Transverse colon (tissue), 4 donors: ENCODE measurements at regions not wholly inside any gene's neighbourhood (a gene's known extent, or its start where the extent isn't known, plus 50 kb on each side); places are given as distances from the start of the nearest gene placed in this dataset.

Experiments
- DNase-seq: peaks from one replicate; pipeline ENCODE4 v3.0.0-alpha.2; 2019
- H3K27ac ChIP-seq, 4 donors: fragments of 200-600 bp; sonication (generic); 2 replicates each; pipeline ENCODE4 v1.5.1; 2016 to 2018; ENCODE audit warnings: inconsistent platforms in 4 of 4
- H3K27me3 ChIP-seq: fragments of 200-600 bp; sonication (generic); 2 replicates; pipeline ENCODE4 v1.5.1; 2017; ENCODE audit warnings: inconsistent platforms
- H3K36me3 ChIP-seq, 4 donors: fragments of 200-600 bp; sonication (generic); 2 replicates each; pipeline ENCODE4 v1.5.1; 2017 to 2019; ENCODE audit warnings: inconsistent platforms in 4 of 4
- H3K4me1 ChIP-seq, 4 donors: fragments of 200-600 bp; sonication (generic); 2 replicates each; pipeline ENCODE4 v1.5.1; 2017 to 2020; ENCODE audit warnings: inconsistent platforms in 4 of 4
- H3K4me3 ChIP-seq, 4 donors: fragments of 200-600 bp; sonication (generic); 1 replicate in 1 of 4; 2 replicates in 3 of 4; pipeline versions ENCODE4 v1.5.1 to v1.6.1; 2017 to 2019; ENCODE audit warnings: inconsistent platforms in 4 of 4
- H3K9me3 ChIP-seq, 2 donors: fragments of 200-600 bp; sonication (generic); 2 replicates each; pipeline ENCODE4 v1.5.1; 2017 to 2019; ENCODE audit warnings: inconsistent platforms in 2 of 2
- EP300 ChIP-seq: sonication (generic); formaldehyde crosslinking; IDR thresholded peaks from one replicate; pipeline ENCODE4 v1.6.1; 2017; ENCODE audit warnings: antibody characterized with exemption, low read depth
- POLR2A ChIP-seq: fragments of 450-650 bp; IDR thresholded peaks from one replicate; pipeline ENCODE4 v1.6.1; 2016; ENCODE audit warnings: antibody characterized with exemption, mild to moderate bottlenecking, moderate library complexity
- POLR2AphosphoS5 ChIP-seq, 3 donors: sonication (generic); formaldehyde crosslinking; IDR thresholded peaks; one replicate each; pipeline ENCODE4 v1.6.1; 2016; ENCODE audit warnings: antibody characterized with exemption in 3 of 3
- WGBS, 2 donors: methylation state at CpG; one replicate each; pipeline ENCODE4 v1.1.5; 2018; ENCODE audit warnings: low coverage in 1 of 2; 5-methylcytosine and 5-hydroxymethylcytosine counted together
- in situ Hi-C, 4 donors: fragments of 200-750 bp; cut with MboI; loops; one replicate each; pipeline versions ENCODE4 v1.15.0 to v1.15.1; 2017; ENCODE audit warnings: low sequenced_read_pairs in 3 of 4, low pct_ligation_motif_present in 1 of 4, low pct_unique_long_range_greater_than_20kb in 1 of 4
- intact Hi-C: fragments of 100-400 bp; cut with DNase I; formaldehyde crosslinking; loops from one replicate; pipeline ENCODE4 v1.15.1; 2023; ENCODE audit warnings: low total_unique reads
- TF ChIP-seq, protein P1 (sequence below), 5 experiments: fragments of 200-600 bp in 3 of 5; fragments of 450-650 bp in 2 of 5; sonication (generic) in 3 of 5; IDR thresholded peaks; 1 replicate in 2 of 5; 2 replicates in 3 of 5; pipeline ENCODE4 v1.5.1; 2016 to 2017; ENCODE audit warnings: antibody characterized with exemption in 5 of 5, inconsistent platforms in 3 of 5, mild to moderate bottlenecking in 2 of 5, moderate library complexity in 1 of 5

DNA sequence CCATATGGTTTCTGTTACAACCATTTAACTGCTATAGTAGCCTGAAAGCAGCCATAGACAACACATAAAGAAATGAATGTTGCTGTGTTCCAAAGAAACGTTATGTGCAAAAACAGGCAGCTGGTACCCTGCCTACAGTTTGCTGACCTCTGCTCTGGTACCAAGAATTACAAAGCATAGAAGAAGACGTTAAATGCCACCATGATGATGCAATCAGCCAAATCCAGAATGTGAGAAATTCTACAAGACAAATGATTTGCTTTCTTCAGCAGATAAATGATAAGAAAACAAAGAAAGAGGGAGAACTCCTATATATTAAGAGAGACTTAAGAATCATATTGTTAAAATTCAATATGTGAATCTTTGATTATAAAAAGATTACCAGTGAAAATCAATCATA lies 97.8 kb upstream of the PDE4B start:
- Histone ChIP-seq H3K27me3 (no peaks in the 10 kb centered on the region), H3K36me3 (no peaks in the 10 kb centered on the region), H3K4me1 (peaks cover 0 to 9% (median 4%) of the 10 kb centered on the region in 4 donors), H3K9me3 (no peaks in the 10 kb centered on the region), H3K27ac (no peak overlapping the region), H3K4me3 (no peak overlapping the region)
- intact Hi-C loops = no loop called here
- WGBS, 2 donors = 69 to 76% methylated on average over 2 of the region's 2 CpGs
- TF ChIP-seq, protein P1, sequence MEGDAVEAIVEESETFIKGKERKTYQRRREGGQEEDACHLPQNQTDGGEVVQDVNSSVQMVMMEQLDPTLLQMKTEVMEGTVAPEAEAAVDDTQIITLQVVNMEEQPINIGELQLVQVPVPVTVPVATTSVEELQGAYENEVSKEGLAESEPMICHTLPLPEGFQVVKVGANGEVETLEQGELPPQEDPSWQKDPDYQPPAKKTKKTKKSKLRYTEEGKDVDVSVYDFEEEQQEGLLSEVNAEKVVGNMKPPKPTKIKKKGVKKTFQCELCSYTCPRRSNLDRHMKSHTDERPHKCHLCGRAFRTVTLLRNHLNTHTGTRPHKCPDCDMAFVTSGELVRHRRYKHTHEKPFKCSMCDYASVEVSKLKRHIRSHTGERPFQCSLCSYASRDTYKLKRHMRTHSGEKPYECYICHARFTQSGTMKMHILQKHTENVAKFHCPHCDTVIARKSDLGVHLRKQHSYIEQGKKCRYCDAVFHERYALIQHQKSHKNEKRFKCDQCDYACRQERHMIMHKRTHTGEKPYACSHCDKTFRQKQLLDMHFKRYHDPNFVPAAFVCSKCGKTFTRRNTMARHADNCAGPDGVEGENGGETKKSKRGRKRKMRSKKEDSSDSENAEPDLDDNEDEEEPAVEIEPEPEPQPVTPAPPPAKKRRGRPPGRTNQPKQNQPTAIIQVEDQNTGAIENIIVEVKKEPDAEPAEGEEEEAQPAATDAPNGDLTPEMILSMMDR (IDR thresholded peaks at IDR 0.05) = no peak
- TF ChIP-seq POLR2AphosphoS5 (IDR thresholded peaks at IDR 0.05) = no peak
- no peak for TF ChIP-seq POLR2A
- TF ChIP-seq EP300 = no peak
- in situ Hi-C loops = loop anchor here (25.0 kb wide), 5 partner anchors 258 to 833 kb away; no protein-coding TSS in a partner anchor
- no peak for DNase-seq

DNA sequence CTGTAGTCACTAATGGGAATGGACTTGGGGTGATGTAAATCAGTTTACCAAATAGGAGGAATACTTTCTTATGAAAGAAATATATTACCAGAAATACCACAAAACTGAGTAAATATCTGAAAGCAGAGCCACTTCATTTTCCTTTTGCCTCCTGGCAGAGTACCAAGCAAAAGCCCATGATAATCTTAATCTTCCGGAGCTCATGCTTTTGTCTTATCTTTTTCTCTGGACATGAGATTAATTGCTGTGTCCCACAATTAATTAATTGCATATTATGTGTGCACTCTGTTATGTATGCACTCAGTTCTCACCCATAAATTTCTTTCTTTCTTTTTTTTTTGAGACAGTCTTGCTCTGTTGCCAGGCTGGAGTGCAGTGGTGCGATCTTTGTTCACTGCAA lies 94.1 kb upstream of the PDE4B start:
- H3K27me3 ChIP-seq = no peaks in the 10 kb centered on the region
- no peaks in the 10 kb centered on the region for H3K36me3 ChIP-seq
- 87 to 90% methylated on average over 1 to 2 of the region's 2 CpGs for WGBS, 2 donors
- no peak overlapping the region for H3K4me3 ChIP-seq
- TF ChIP-seq EP300 = no peak
- TF ChIP-seq, protein P1 (IDR thresholded peaks at IDR 0.05) = no peak
- no peak for TF ChIP-seq POLR2AphosphoS5 (IDR thresholded peaks at IDR 0.05)
- no peak for TF ChIP-seq POLR2A
- intact Hi-C loops (no loop called here), in situ Hi-C loops (loop anchor here (25.0 kb wide), 5 partner anchors 261 to 836 kb away; no protein-coding TSS in a partner anchor)
- no peaks in the 10 kb centered on the region for H3K4me1 ChIP-seq
- DNase-seq = no peak
- H3K27ac ChIP-seq = no peak overlapping the region
- H3K9me3 ChIP-seq = no peaks in the 10 kb centered on the region

DNA sequence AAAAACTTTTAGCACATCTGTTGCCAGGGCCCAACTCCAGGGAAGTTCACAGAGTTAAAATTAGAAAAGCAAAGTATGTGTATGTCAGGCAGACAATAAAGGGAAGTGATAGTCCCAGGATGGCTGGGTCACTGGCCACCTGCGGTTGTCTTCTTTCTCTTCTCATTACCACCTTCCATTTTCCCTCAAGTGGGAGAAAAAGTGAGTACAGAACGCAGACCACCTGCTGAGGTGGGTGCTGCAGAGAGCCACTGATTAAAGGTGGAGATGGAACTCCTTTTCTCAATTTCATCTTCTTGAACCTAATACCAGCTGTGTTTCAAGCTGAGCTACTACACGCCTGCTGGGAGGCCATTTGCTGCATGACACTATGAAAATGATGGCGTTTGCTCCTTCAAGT lies 88.8 kb upstream of the PDE4B start:
- intact Hi-C loops (no loop called here), in situ Hi-C loops (loop anchor here in 3 of 4 donors (25.0 kb wide), 3 partner anchors 233 to 758 kb away; no protein-coding TSS in a partner anchor)
- Histone ChIP-seq H3K4me3 (no peak overlapping the region), H3K36me3 (no peaks in the 10 kb centered on the region), H3K9me3 (no peaks in the 10 kb centered on the region), H3K27ac (no peak overlapping the region), H3K4me1 (no peaks in the 10 kb centered on the region), H3K27me3 (no peaks in the 10 kb centered on the region)
- 61 to 64% methylated on average over 4 of the region's 4 CpGs for WGBS, 2 donors
- no peak for TF ChIP-seq EP300
- TF ChIP-seq, protein P1 (IDR thresholded peaks at IDR 0.05) = no peak
- no peak for TF ChIP-seq POLR2AphosphoS5 (IDR thresholded peaks at IDR 0.05)
- no peak for TF ChIP-seq POLR2A
- DNase-seq = peak; percentile 13

DNA sequence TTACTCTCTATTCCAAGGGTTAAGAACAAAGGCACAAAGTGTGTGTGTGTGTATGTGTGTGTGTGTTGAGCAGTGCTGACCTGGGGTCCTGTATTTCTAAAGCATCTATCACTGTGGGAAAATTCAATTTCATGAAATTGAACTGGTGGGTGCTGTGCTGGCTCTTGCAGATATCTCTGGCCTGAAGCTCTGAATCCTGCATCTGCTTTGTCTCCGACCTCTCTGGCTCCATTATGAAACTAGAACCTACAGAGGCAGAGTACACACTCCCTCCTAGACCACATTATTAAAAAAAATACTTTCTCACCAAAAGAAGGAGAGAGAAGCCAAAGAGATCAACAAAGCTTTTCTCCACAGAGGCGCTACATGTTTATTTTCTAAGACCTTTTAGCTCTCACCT lies 88.4 kb upstream of the PDE4B start:
- TF ChIP-seq POLR2AphosphoS5 (IDR thresholded peaks at IDR 0.05) = no peak
- no peaks in the 10 kb centered on the region for H3K4me1 ChIP-seq
- H3K27me3 ChIP-seq = no peaks in the 10 kb centered on the region
- in situ Hi-C loops (loop anchor here in 3 of 4 donors (25.0 kb wide), 3 partner anchors 233 to 758 kb away; no protein-coding TSS in a partner anchor), intact Hi-C loops (no loop called here)
- DNase-seq = no peak
- H3K4me3 ChIP-seq = no peak overlapping the region
- H3K27ac ChIP-seq = no peak overlapping the region
- 47 to 58% methylated on average over 2 of the region's 2 CpGs for WGBS, 2 donors
- H3K36me3 ChIP-seq = no peaks in the 10 kb centered on the region
- no peaks in the 10 kb centered on the region for H3K9me3 ChIP-seq
